ENCODE measurements at regions not wholly inside any gene's neighbourhood (a gene's known extent, or its start where the extent isn't known, plus 50 kb on each side); places are given as distances from the start of the nearest gene placed in this dataset.

DNA sequence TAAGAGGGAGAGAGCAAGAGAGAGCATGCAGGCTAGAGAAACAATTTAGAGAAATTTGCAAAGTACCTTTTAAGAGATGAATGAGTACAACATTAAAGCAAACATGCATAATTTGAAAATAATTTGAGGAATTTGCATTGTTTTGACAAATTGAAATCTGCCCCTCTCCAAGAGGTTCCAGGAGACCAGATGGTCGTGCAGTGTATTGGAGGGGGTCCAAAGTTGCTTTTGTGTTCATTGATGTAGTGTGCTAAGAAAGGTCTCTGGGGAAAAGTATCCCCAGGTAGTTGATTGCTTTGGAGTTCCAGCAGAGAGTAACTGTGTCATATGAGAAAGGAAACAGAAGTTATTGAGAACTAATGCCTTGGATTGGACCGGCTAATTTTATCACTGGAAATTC is 635.0 kb upstream of the TENM3 start:
- H3K36me3 Mint-ChIP-seq (ENCODE audit: insufficient read depth, unreplicated experiment): no peaks in the 10 kb centered on the region
- intact Hi-C loops (cut with micrococcal nuclease): no loop called here
- ChIA-PET CTCF (interaction anchor here (0.5 kb wide), 1 partner anchor 123 kb away, joined by 3 read pairs; no protein-coding TSS in a partner anchor), POLR2A (no interaction called here)
- TF ChIP-seq, protein P1, sequence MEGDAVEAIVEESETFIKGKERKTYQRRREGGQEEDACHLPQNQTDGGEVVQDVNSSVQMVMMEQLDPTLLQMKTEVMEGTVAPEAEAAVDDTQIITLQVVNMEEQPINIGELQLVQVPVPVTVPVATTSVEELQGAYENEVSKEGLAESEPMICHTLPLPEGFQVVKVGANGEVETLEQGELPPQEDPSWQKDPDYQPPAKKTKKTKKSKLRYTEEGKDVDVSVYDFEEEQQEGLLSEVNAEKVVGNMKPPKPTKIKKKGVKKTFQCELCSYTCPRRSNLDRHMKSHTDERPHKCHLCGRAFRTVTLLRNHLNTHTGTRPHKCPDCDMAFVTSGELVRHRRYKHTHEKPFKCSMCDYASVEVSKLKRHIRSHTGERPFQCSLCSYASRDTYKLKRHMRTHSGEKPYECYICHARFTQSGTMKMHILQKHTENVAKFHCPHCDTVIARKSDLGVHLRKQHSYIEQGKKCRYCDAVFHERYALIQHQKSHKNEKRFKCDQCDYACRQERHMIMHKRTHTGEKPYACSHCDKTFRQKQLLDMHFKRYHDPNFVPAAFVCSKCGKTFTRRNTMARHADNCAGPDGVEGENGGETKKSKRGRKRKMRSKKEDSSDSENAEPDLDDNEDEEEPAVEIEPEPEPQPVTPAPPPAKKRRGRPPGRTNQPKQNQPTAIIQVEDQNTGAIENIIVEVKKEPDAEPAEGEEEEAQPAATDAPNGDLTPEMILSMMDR (IDR thresholded peaks at IDR 0.05; ENCODE audit: unreplicated experiment): no peak
- no peaks in the 10 kb centered on the region for H3K27me3 Mint-ChIP-seq (ENCODE audit: insufficient read depth, unreplicated experiment)
- no peaks in the 10 kb centered on the region for H3K9me3 Mint-ChIP-seq (ENCODE audit: unreplicated experiment)
- no peak overlapping the region for H3K27ac Mint-ChIP-seq (ENCODE audit: low read depth, unreplicated experiment)
- DNase-seq (ENCODE audit: unreplicated experiment): no peak
- H3K4me1 Mint-ChIP-seq (ENCODE audit: insufficient read depth, unreplicated experiment): no peaks in the 10 kb centered on the region
- BruUV-seq (replicated peaks): no TSS peak
- no peak overlapping the region for H3K4me3 Mint-ChIP-seq (ENCODE audit: unreplicated experiment)

DNA sequence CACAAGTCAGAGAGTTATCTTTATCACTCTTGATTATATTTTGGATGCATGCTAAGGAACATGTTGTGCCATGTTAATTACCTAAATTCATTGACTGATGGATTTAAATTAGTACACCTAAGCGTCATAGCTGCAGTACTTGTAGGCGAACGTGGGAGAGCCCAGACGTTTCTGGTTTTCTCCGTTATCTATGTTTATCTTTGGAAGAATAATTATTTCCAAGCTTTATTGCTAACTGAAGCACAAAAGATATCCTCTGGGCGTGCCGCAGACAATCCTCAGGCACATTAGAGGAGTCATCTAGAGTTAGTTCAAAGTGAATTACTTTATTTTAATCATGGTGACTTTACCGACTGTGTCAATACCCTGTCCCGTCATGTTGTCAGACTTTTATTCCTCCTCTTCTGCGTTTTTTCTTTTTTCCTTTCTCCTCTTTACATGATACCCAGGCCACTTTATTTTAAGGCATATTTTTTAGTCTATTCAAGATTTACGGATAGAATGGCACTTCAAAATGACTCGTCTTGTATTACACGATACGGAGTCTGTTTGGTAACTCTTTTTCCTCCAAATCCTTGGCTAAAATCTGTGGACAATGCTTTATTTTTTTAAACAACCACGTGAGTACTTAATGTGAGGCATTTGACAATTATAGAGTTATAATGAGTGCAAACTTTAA is 632.0 kb upstream of the TENM3 start:
- CTCF ChIA-PET: no interaction called here
- no TSS peak for BruUV-seq (replicated peaks)

DNA sequence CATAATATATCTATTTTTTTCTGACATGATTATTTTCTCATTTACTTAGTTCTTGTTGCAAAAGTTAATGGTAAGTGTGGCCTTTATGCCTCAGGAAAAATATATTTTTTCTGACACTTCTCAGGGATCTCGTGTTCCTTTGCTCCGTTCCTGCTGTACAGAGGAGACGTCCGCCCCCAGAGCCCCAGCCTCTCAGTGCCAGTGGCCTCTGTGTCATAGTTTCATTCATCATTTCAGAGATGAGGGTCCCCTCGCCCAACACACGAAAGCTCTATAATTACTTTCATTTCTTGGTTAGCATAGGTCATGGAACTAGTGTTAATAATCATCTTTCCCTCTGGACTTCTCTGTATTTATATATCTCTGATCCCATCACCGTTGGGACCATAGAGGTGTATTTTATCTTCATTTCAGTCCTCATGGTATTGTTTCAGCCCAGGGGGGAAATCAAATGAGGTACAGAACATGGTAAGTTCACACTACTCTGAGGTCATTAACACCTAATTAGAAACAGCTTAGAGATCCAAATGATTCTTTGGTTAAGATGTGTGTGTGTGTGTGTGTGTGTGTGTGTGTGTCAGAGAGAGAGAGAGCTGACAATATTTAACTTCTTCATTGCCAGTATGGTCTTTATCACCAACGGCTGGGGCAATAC is 631.1 kb upstream of the TENM3 start:
- intact Hi-C loops (cut with micrococcal nuclease): no loop called here
- TF ChIP-seq, protein P1 (IDR thresholded peaks at IDR 0.05; ENCODE audit: unreplicated experiment): no peak
- Mint-ChIP-seq H3K4me1 (ENCODE audit: insufficient read depth, unreplicated experiment) (no peaks in the 10 kb centered on the region), H3K4me3 (ENCODE audit: unreplicated experiment) (no peak overlapping the region), H3K9me3 (ENCODE audit: unreplicated experiment) (no peaks in the 10 kb centered on the region), H3K27ac (ENCODE audit: low read depth, unreplicated experiment) (no peak overlapping the region), H3K36me3 (ENCODE audit: insufficient read depth, unreplicated experiment) (no peaks in the 10 kb centered on the region), H3K27me3 (ENCODE audit: insufficient read depth, unreplicated experiment) (no peaks in the 10 kb centered on the region)
- DNase-seq (ENCODE audit: unreplicated experiment): no peak
- BruUV-seq (replicated peaks): no TSS peak
- CTCF ChIA-PET: interaction anchor here (0.6 kb wide), 1 partner anchor 394 kb away, joined by 3 read pairs; no protein-coding TSS in a partner anchor
- POLR2A ChIA-PET: no interaction called here

More for the DNA sequence above, 632.0 kb upstream of the TENM3 start:
- intact Hi-C loops (cut with micrococcal nuclease): no loop called here
- no peaks in the 10 kb centered on the region for H3K4me1 Mint-ChIP-seq (ENCODE audit: insufficient read depth, unreplicated experiment)
- no peak overlapping the region for H3K4me3 Mint-ChIP-seq (ENCODE audit: unreplicated experiment)
- no peaks in the 10 kb centered on the region for H3K9me3 Mint-ChIP-seq (ENCODE audit: unreplicated experiment)
- TF ChIP-seq, protein P1 (IDR thresholded peaks at IDR 0.05; ENCODE audit: unreplicated experiment): no peak
- H3K27ac Mint-ChIP-seq (ENCODE audit: low read depth, unreplicated experiment): no peak overlapping the region
- no peaks in the 10 kb centered on the region for H3K27me3 Mint-ChIP-seq (ENCODE audit: insufficient read depth, unreplicated experiment)
- DNase-seq (ENCODE audit: unreplicated experiment): no peak
- POLR2A ChIA-PET: no interaction called here
- H3K36me3 Mint-ChIP-seq (ENCODE audit: insufficient read depth, unreplicated experiment): no peaks in the 10 kb centered on the region

DNA sequence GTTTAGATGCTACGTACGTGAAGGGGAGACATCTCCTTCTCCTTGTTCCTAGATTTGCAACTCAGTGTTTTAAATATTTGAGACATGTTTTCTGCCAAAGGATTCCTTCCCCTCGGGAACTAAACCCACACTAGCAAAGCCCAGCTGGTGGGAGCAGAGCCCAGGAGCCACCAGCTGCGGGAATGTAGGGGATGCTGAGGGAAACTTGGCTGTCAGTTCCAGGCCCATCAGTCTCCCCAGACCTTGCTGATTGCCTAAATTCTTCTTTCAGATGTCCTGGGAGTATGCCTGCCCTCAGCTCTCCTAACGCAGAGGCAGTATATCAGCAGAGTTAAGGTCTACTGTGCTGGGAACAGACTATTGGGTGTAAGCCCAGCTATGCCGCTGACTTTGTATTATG is 630.0 kb upstream of the TENM3 start:
- Mint-ChIP-seq H3K27me3 (ENCODE audit: insufficient read depth, unreplicated experiment) (no peaks in the 10 kb centered on the region), H3K4me3 (ENCODE audit: unreplicated experiment) (no peak overlapping the region), H3K27ac (ENCODE audit: low read depth, unreplicated experiment) (no peak overlapping the region), H3K4me1 (ENCODE audit: insufficient read depth, unreplicated experiment) (no peaks in the 10 kb centered on the region), H3K9me3 (ENCODE audit: unreplicated experiment) (no peaks in the 10 kb centered on the region), H3K36me3 (ENCODE audit: insufficient read depth, unreplicated experiment) (no peaks in the 10 kb centered on the region)
- TF ChIP-seq, protein P1 (IDR thresholded peaks at IDR 0.05; ENCODE audit: unreplicated experiment): no peak
- no peak for DNase-seq (ENCODE audit: unreplicated experiment)
- intact Hi-C loops (cut with micrococcal nuclease): no loop called here
- no TSS peak for BruUV-seq (replicated peaks)
- CTCF ChIA-PET: interaction anchor here (0.6 kb wide), 1 partner anchor 179 kb away, joined by 3 read pairs; no protein-coding TSS in a partner anchor
- POLR2A ChIA-PET: no interaction called here
